Ishikawa (cell line): ENCODE measurements at regions not wholly inside any gene's neighbourhood (a gene's known extent, or its start where the extent isn't known, plus 50 kb on each side); places are given as distances from the start of the nearest gene placed in this dataset.

Experiments used
- CEBPB ChIP-seq: IDR thresholded peaks from 2 replicates; pipeline ENCODE4 v1.6.1; 2012
- CREB1 ChIP-seq: IDR thresholded peaks from 2 replicates; pipeline ENCODE4 v1.6.1; 2012; ENCODE audit warnings: low read depth
- EGR1 ChIP-seq: IDR thresholded peaks from 2 replicates; pipeline ENCODE4 v1.6.1; 2012
- EP300 ChIP-seq: IDR thresholded peaks from 2 replicates; pipeline ENCODE4 v1.6.1; 2012; ENCODE audit warnings: borderline replicate concordance
- FOXM1 ChIP-seq: IDR thresholded peaks from 2 replicates; pipeline ENCODE4 v1.6.1; 2012; ENCODE audit warnings: low read depth, borderline replicate concordance
- MAX ChIP-seq: IDR thresholded peaks from 2 replicates; pipeline ENCODE4 v1.6.1; 2012
- NFIC ChIP-seq: IDR thresholded peaks from 2 replicates; pipeline ENCODE4 v1.6.1; 2012
- RAD21 ChIP-seq: IDR thresholded peaks from 2 replicates; pipeline ENCODE4 v1.6.1; 2012; ENCODE audit warnings: low read depth
- REST ChIP-seq: IDR thresholded peaks from 2 replicates; pipeline ENCODE4 v1.6.1; 2012; ENCODE audit warnings: low read depth, mild to moderate bottlenecking
- TAF1 ChIP-seq: IDR thresholded peaks from 2 replicates; pipeline ENCODE4 v1.6.1; 2012; ENCODE audit warnings: low read depth, mild to moderate bottlenecking
- TCF12 ChIP-seq: IDR thresholded peaks from 2 replicates; pipeline ENCODE4 v1.6.1; 2012; ENCODE audit warnings: low read depth
- TEAD4 ChIP-seq: IDR thresholded peaks from 2 replicates; pipeline ENCODE4 v1.6.1; 2012
- USF1 ChIP-seq: IDR thresholded peaks from 2 replicates; pipeline ENCODE4 v1.6.1; 2012
- YY1 ChIP-seq: IDR thresholded peaks from 2 replicates; pipeline ENCODE4 v1.6.1; 2012; ENCODE audit warnings: low read depth
- ZBTB7A ChIP-seq: IDR thresholded peaks from 2 replicates; pipeline ENCODE4 v1.6.1; 2012; ENCODE audit warnings: low read depth

- TF ChIP-seq FOXM1, result no peak
- TF ChIP-seq EP300, result no peak
- TF ChIP-seq TAF1, result no peak
- TF ChIP-seq CREB1, result no peak
- TF ChIP-seq REST, result no peak
- TF ChIP-seq CEBPB, result no peak
- no peak for TF ChIP-seq ZBTB7A
- no peak for TF ChIP-seq RAD21
- no peak for TF ChIP-seq MAX
- no peak for TF ChIP-seq USF1
- no peak for TF ChIP-seq TCF12
- no peak for TF ChIP-seq EGR1
- no peak for TF ChIP-seq YY1
- no peak for TF ChIP-seq NFIC
- no peak for TF ChIP-seq TEAD4
Measured at GRCh38 chr2:180473456-180473855, 466.4 kb upstream of the CWC22 start.

- TF ChIP-seq EGR1 (no peak), FOXM1 (no peak), RAD21 (no peak), TAF1 (no peak), REST (no peak), TCF12 (no peak)
Measured at GRCh38 chr2:180472133-180472532, 465.0 kb upstream of the CWC22 start.

- no peak for TF ChIP-seq TAF1
- no peak for TF ChIP-seq RAD21
- TF ChIP-seq FOXM1, result no peak
- TF ChIP-seq TCF12, result no peak
- TF ChIP-seq REST, result no peak
- no peak for TF ChIP-seq EGR1
- no peak for TF ChIP-seq USF1
- TF ChIP-seq NFIC, result no peak
- TF ChIP-seq EP300, result no peak
- no peak for TF ChIP-seq CEBPB
- no peak for TF ChIP-seq TEAD4
- no peak for TF ChIP-seq CREB1
- no peak for TF ChIP-seq ZBTB7A
- TF ChIP-seq MAX, result no peak
- TF ChIP-seq YY1, result no peak
Measured at GRCh38 chr2:180463608-180464007, 456.5 kb upstream of the CWC22 start.

- TF ChIP-seq EP300, result no peak
- TF ChIP-seq YY1, result no peak
- no peak for TF ChIP-seq RAD21
- no peak for TF ChIP-seq MAX
- no peak for TF ChIP-seq CREB1
- TF ChIP-seq TEAD4, result no peak
- TF ChIP-seq NFIC, result no peak
- TF ChIP-seq TAF1, result no peak
- TF ChIP-seq TCF12, result no peak
- TF ChIP-seq CEBPB, result no peak
- TF ChIP-seq EGR1, result no peak
- no peak for TF ChIP-seq REST
Measured at GRCh38 chr2:180461761-180462160, 454.7 kb upstream of the CWC22 start.
